Fibroblast of villous mesenchyme (primary cell): ENCODE measurements at regions not wholly inside any gene's neighbourhood (a gene's known extent, or its start where the extent isn't known, plus 50 kb on each side); places are given as distances from the start of the nearest gene placed in this dataset.

Experiments
- DNase-seq: peaks from one replicate; pipeline ENCODE4 v3.0.0-alpha.2; 2010; ENCODE audit warnings: low read depth
- H3K4me3 ChIP-seq: 2 replicates; pipeline ENCODE4 v1.5.1; 2011; ENCODE audit warnings: low read depth, mild to moderate bottlenecking, low read length
- TF ChIP-seq, protein P1 (sequence below): IDR thresholded peaks from 2 replicates; pipeline ENCODE4 v1.5.1; 2012; ENCODE audit warnings: low read depth, mild to moderate bottlenecking, low read length; ENCODE audit not compliant: insufficient read depth

DNA sequence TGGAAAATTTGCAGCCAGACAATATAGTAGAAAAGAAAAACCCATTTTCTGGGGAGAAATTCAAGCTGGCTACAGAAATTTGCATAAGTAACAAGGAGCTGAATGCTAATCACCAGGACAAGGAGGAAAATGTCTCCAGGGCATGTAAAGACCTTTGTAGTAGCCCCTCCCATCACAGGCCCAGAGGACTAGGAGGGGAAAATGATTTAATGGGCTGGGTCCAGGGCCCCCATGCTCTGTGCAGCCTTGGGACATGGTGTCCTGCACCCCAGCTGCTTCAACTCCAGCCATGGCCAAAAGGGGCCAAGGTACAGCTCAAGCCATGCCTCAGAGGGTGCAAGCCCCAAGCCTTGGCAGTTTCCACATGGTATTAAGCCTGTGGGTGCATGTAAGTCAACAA lies 197.6 kb upstream of the POU1F1 start:
- no peak for DNase-seq
- no peak overlapping the region for H3K4me3 ChIP-seq
- TF ChIP-seq, protein P1, sequence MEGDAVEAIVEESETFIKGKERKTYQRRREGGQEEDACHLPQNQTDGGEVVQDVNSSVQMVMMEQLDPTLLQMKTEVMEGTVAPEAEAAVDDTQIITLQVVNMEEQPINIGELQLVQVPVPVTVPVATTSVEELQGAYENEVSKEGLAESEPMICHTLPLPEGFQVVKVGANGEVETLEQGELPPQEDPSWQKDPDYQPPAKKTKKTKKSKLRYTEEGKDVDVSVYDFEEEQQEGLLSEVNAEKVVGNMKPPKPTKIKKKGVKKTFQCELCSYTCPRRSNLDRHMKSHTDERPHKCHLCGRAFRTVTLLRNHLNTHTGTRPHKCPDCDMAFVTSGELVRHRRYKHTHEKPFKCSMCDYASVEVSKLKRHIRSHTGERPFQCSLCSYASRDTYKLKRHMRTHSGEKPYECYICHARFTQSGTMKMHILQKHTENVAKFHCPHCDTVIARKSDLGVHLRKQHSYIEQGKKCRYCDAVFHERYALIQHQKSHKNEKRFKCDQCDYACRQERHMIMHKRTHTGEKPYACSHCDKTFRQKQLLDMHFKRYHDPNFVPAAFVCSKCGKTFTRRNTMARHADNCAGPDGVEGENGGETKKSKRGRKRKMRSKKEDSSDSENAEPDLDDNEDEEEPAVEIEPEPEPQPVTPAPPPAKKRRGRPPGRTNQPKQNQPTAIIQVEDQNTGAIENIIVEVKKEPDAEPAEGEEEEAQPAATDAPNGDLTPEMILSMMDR: no peak

DNA sequence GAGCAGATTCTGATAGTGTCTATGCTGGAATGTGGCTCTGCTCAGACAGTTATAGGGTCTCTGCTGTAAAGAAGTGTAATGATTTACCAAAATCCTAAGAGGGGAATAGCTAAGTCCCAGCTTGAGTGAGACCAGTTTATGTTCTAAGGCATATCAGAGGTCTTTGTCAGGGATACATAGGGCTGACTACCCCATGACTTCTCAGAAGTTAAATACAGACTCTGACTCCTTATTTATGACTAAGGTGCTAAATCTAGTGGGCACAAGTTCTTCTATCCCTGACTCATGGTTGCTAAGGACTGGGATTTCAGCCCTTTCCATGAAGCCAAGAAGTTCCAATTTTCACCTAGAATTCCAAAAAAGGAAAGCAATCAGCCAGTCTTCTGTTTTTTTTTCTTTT lies 192.6 kb upstream of the POU1F1 start:
- no peak for DNase-seq
- no peak overlapping the region for H3K4me3 ChIP-seq
- TF ChIP-seq, protein P1: no peak

DNA sequence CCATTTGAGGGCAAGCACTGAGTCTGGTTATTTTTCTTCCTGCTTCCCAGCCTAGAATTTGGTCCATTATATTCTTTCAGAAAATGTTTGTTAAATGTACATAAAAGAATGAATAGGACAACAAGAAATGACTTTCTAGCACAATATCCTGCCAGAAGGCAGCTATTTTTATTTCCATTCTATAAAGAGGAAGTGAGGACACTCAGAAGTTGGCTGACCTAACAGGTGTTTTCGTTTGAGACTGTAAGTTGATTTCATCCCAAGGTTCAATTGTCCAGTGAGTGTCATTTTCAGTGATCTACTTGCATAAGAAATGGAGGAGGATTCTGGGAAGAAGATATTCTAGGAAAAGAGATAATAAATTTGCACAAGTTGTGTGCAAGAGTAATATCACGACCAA lies 191.9 kb upstream of the POU1F1 start:
- DNase-seq: no peak
- TF ChIP-seq, protein P1: no peak
- no peak overlapping the region for H3K4me3 ChIP-seq

DNA sequence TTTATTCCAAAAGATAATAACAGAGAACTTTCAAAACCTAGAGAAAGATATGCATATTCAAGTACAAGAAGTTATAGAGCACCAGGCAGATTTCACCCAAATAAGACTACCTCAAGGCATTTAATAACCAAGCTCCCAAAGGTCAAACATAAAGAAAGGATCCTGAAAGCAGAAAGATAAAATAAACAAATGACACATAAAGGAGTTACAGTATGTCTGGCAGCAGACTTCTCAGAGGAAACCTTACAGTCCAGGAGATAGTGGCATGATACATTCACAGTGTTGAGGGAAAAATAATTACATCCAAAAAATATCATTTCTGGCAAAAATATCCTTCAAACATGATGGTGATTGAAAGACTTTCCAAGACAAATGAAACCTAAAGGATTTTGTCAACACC lies 185.8 kb upstream of the POU1F1 start:
- no peak overlapping the region for H3K4me3 ChIP-seq
- TF ChIP-seq, protein P1: no peak
- no peak for DNase-seq

DNA sequence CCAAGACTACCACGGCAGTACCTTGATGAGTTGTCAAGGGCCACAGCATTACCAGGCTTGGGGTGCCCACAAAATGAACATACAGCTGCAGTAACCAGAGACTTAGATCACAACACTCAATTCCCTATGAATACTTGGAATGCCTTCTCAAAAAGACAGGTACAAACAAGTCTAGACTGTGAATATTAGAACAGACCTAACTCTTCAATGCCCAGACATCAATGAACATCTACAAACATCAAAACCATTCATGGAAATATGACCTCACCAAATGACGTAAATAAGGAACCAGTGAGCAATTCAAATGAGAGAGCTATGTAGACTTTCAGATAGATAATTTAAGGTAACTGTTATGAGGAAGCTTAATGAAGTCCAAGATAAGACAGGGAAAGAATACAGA lies 185.1 kb upstream of the POU1F1 start:
- no peak overlapping the region for H3K4me3 ChIP-seq
- TF ChIP-seq, protein P1: no peak
- DNase-seq: no peak

DNA sequence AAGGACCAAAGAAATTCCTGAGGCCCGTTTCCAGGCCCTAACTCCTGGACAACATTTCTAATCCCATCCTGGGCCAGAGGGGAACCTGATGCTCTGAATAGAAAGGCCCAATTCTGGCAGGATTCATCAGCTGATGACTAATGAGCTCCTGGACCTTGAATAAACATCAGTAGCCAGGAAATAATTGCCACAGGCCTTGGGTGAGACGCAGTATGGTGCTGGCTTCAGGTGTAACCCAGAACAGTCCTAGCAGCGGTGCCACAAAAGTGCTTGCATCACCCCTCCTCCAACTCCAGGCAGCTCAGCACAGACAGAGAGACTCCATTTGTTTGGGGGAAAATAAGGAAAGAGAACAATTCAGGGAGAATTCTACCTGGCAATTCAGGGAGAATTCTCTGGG lies 184.7 kb upstream of the POU1F1 start:
- no peak for DNase-seq
- TF ChIP-seq, protein P1: no peak
- H3K4me3 ChIP-seq: no peak overlapping the region

DNA sequence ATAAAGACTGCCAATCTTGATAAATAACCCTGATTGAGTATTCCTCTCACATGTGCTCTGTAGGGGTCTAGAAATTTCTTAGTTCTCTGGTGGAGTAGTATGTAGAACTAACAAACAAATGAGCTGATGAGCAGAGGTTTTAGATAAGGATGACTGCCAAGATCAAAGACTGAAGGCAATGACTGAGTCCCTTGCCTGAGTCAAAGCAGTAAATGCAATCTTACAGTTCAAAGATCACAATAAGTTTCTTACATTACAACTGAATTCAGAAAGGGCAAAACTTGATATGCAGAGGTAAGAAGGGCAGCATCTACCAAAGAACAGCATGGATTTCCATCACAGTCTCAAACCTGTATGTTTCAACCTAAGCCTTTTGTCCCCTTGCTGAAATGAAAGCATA lies 172.2 kb upstream of the POU1F1 start:
- DNase-seq: no peak
- TF ChIP-seq, protein P1: no peak

More for the DNA sequence above, 172.2 kb upstream of the POU1F1 start:
- no peak overlapping the region for H3K4me3 ChIP-seq
